HL-60 (cell line): ENCODE measurements at regions not wholly inside any gene's neighbourhood (a gene's known extent, or its start where the extent isn't known, plus 50 kb on each side); places are given as distances from the start of the nearest gene placed in this dataset.

Experiments
- CTCF ChIP-seq: IDR thresholded peaks from one replicate; pipeline ENCODE4 v1.5.1; 2011; ENCODE audit warnings: low read length, control low read depth, inconsistent platforms; ENCODE audit not compliant: insufficient read depth
- SPI1 ChIP-seq: IDR thresholded peaks from 2 replicates; pipeline ENCODE4 v1.6.1; 2012; ENCODE audit warnings: low read depth, mild to moderate bottlenecking, borderline replicate concordance

- TF ChIP-seq CTCF = no peak
- no peak for TF ChIP-seq SPI1
These were observed 200.9 kb upstream of the N4BP1 start for GRCh38 chr16:48810803-48811453.
